Cardiac septum (tissue), 1 donor: ENCODE measurements at regions not wholly inside any gene's neighbourhood (a gene's known extent, or its start where the extent isn't known, plus 50 kb on each side); places are given as distances from the start of the nearest gene placed in this dataset.
"Not testable (repeated sequence)": the region's sequence is repeated elsewhere in the genome, so short reads cannot be mapped to it uniquely, and the experiment has no call there.

Source experiments
- DNase-seq: peaks from one replicate; pipeline ENCODE4 v3.0.0-alpha.2; 2020; ENCODE audit warnings: low spot score
- intact Hi-C: fragments of 100-400 bp; cut with DNase I; formaldehyde crosslinking; loops from one replicate; pipeline ENCODE4 v1.14.0; 2022
- donor health status: DM: no; HTN: no; CAD: no.

GRCh38 chr2:4916094-4916493, 776.1 kb upstream of the SOX11 start:
- intact Hi-C loops: no loop called here
- DNase-seq: no peak

- DNase-seq: no peak
- intact Hi-C loops: no loop called here
These were observed 761.5 kb upstream of the SOX11 start for GRCh38 chr2:4930704-4931103.

- intact Hi-C loops: no loop called here
- no peak for DNase-seq
These were observed 760.3 kb upstream of the SOX11 start for GRCh38 chr2:4931721-4932365.

GRCh38 chr2:4935291-4935690, 756.9 kb upstream of the SOX11 start:
- DNase-seq, intact Hi-C loops: not testable (repeated sequence)

GRCh38 chr2:4937550-4937949, 754.6 kb upstream of the SOX11 start:
- DNase-seq: no peak
- intact Hi-C loops: no loop called here

- intact Hi-C loops: no loop called here
- no peak for DNase-seq
These were observed 754.0 kb upstream of the SOX11 start for GRCh38 chr2:4938206-4938605.

- no peak for DNase-seq
- intact Hi-C loops: no loop called here
These were observed 749.7 kb upstream of the SOX11 start for GRCh38 chr2:4942441-4942840.

- intact Hi-C loops: no loop called here
- no peak for DNase-seq
These were observed 744.3 kb upstream of the SOX11 start for GRCh38 chr2:4947911-4948310.

- intact Hi-C loops: no loop called here
- no peak for DNase-seq
These were observed 740.8 kb upstream of the SOX11 start for GRCh38 chr2:4951368-4951767.

GRCh38 chr2:4959219-4959618, 733.0 kb upstream of the SOX11 start:
- DNase-seq: no peak
- intact Hi-C loops: no loop called here

GRCh38 chr2:4962419-4962818, 729.8 kb upstream of the SOX11 start:
- DNase-seq: no peak
- intact Hi-C loops: no loop called here

- DNase-seq: no peak
- intact Hi-C loops: no loop called here
These were observed 729.1 kb upstream of the SOX11 start for GRCh38 chr2:4963106-4963505.

GRCh38 chr2:4964001-4964540, 728.1 kb upstream of the SOX11 start:
- no peak for DNase-seq
- intact Hi-C loops: no loop called here

- DNase-seq: no peak
- intact Hi-C loops: no loop called here
These were observed 727.6 kb upstream of the SOX11 start for GRCh38 chr2:4964579-4964978.

- intact Hi-C loops: no loop called here
- DNase-seq: no peak
These were observed 726.4 kb upstream of the SOX11 start for GRCh38 chr2:4965556-4966320.

- DNase-seq: no peak
- intact Hi-C loops: no loop called here
These were observed 725.0 kb upstream of the SOX11 start for GRCh38 chr2:4967206-4967605.

GRCh38 chr2:4972472-4972871, 719.7 kb upstream of the SOX11 start:
- intact Hi-C loops: no loop called here
- DNase-seq: no peak

- DNase-seq: no peak
- intact Hi-C loops: no loop called here
These were observed 718.8 kb upstream of the SOX11 start for GRCh38 chr2:4973354-4973753.

- intact Hi-C loops: no loop called here
- DNase-seq: no peak
These were observed 718.2 kb upstream of the SOX11 start for GRCh38 chr2:4973973-4974372.

GRCh38 chr2:4976407-4976806, 715.8 kb upstream of the SOX11 start:
- intact Hi-C loops: no loop called here
- no peak for DNase-seq

- DNase-seq: no peak
- intact Hi-C loops: no loop called here
These were observed 713.1 kb upstream of the SOX11 start for GRCh38 chr2:4979111-4979510.
